Heart right ventricle (tissue), 16 donors: ENCODE measurements at regions not wholly inside any gene's neighbourhood (a gene's known extent, or its start where the extent isn't known, plus 50 kb on each side); places are given as distances from the start of the nearest gene placed in this dataset.

Source experiments
- ATAC-seq, 8 donors: fragments of 200-7000 bp; cut with Tn5 transposase; one replicate each; pipeline ENCODE4 v1.9.1; 2020; ENCODE audit warnings: mild to moderate bottlenecking in 8 of 8, moderate library complexity in 8 of 8, moderate number of reproducible peaks in 1 of 8
- DNase-seq, 2 donors: peaks; one replicate each; pipeline ENCODE4 v3.0.0-alpha.2; 2020
- H3K27ac ChIP-seq, 10 donors: fragments of 200-600 bp; sonication (generic) in 2 of 10; one replicate each; pipeline versions ENCODE4 v1.5.0 to v1.8.0; 2020 to 2022; ENCODE audit warnings: mild to moderate bottlenecking in 3 of 10
- H3K27me3 ChIP-seq, 7 donors: fragments of 200-600 bp; one replicate each; pipeline ENCODE4 v1.8.0; 2021 to 2022; ENCODE audit warnings: mild to moderate bottlenecking in 2 of 7
- H3K36me3 ChIP-seq, 9 donors: fragments of 200-600 bp; sonication (generic) in 1 of 9; one replicate each; pipeline versions ENCODE4 v1.5.0 to v1.8.0; 2020 to 2022; ENCODE audit warnings: mild to moderate bottlenecking in 2 of 9
- H3K4me1 ChIP-seq, 9 donors: fragments of 200-600 bp; sonication (generic) in 1 of 9; one replicate each; pipeline versions ENCODE4 v1.5.0 to v1.8.0; 2020 to 2022; ENCODE audit warnings: mild to moderate bottlenecking in 4 of 9
- H3K4me3 ChIP-seq, 10 donors: fragments of 200-600 bp; sonication (generic) in 2 of 10; one replicate each; pipeline versions ENCODE4 v1.5.0 to v1.8.0; 2020 to 2022; ENCODE audit warnings: mild to moderate bottlenecking in 7 of 10, moderate library complexity in 2 of 10
- H3K9me3 ChIP-seq, 11 donors: fragments of 200-600 bp in 10 of 11; sonication (generic) in 2 of 11; one replicate each; pipeline versions ENCODE4 v1.5.0 to v1.8.0; 2013 to 2022; ENCODE audit warnings: mild to moderate bottlenecking in 2 of 11, control low read depth in 1 of 11, moderate library complexity in 1 of 11
- WGBS, 2 donors: extraction: QIAGEN DNeasy Blood & Tissue Kit; methylation state at CpG; one replicate each; pipeline ENCODE4 v1.1.7; 2013; ENCODE audit warnings: inconsistent platforms in 1 of 2; 5-methylcytosine and 5-hydroxymethylcytosine counted together
- intact Hi-C, 10 donors: fragments of 100-400 bp; cut with DNase I; formaldehyde crosslinking; loops; one replicate each; pipeline versions ENCODE4 v1.11.1 to v1.14.2; 2022
- TF ChIP-seq, protein P1 (sequence below), 9 donors: fragments of 200-600 bp; sonication (generic) in 2 of 9; IDR thresholded peaks; one replicate each; pipeline versions ENCODE4 v1.5.0 to v1.8.0; 2021 to 2022; ENCODE audit warnings: antibody characterized with exemption in 9 of 9, mild to moderate bottlenecking in 5 of 9, moderate library complexity in 1 of 9
- donor health status: Arrhythmogenic right ventricular cardiomyopathy.
- donor health status: ischemic (EF 13 %, LVEDD 7.1; RV severe dilation, severe dysfunction).
- donor health status: healthy with polysubstance abuse.
- donor health status: DM: no; HTN: yes; CAD: no.
- donor health status: DM: no; HTN: no; CAD: no.
- donor health status: ischemic (EF 25% LVEDD 6.9; RV normal size, moderate dysfunction).
- donor health status: ischemic (EF 25% LVEDD 5.7; RV mildly dilated, moderate dysfunction).
- donor health status: healthy.
- donor health status: DM: yes; HTN: yes; CAD: no.
- donor health status: Ischemic cardiomyopathy.
- donor health status: ischemic (EF 35%, LVEDD 5.7; RV mildly dilated, moderate dysfunction).
- donor health status: nonischemic (EF 11% LVEDD 7.7; RV severe dilation, severe dysfunction).
- donor health status: DM: yes; HTN: yes; CAD: no.
- donor health status: PGD.
- donor health status: ischemic (EF 29% LVEDD 5.4; RV normal size, mild dysfunction).
- donor health status: nonischemic (EF 23%, LVEDD 6.1; RV moderate dilation, normal function).

DNA sequence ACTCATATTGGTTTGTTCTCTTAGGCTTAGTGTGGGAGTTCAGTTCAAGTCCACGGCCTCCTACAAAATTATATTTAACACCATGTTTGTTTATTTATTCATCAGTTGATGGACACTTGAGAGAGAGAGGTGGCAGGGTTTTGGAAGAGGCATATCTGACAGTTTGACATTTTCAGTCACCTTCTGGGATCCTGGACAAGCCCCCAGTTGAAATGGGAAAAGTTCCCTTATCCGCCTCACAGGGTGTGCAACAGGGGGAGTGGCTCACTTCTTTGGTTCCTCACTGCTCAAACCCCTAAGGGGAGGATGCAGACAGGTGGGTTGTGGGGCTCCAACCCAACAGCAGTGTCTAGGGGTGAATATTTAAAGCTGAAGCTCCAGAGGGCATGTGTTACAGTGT, 52.3 kb upstream of the TNFSF18 start:
- WGBS, 2 donors: 97 to 100% methylated on average over 2 of the region's 2 CpGs

DNA sequence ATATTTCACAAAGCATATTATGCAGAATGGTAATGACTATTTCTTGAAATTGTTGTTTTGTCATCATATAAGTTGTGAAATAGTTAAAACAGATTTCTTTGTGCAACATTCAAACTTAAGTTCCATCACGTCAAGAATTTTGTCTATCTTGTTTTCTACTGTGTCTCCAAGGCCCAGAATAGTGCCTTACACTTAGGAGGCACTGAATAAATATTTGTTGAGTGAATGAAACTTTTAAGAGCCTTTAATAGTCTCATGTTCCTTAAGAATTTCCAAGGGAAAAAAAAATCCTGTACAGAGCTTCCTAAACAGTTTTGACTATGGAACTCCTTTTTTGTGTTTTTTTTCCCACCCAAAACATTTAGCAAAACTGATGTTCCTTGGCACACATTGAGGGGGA, 50.8 kb upstream of the TNFSF18 start:
- ATAC-seq (no peak), DNase-seq (no peak)
- Histone ChIP-seq H3K4me1 (no peaks in the 10 kb centered on the region), H3K27ac (no peak overlapping the region), H3K4me3 (no peak overlapping the region), H3K27me3 (no peaks in the 10 kb centered on the region), H3K9me3 (peaks cover 0 to 25% (median 16%) of the 10 kb centered on the region in 11 donors), H3K36me3 (no peaks in the 10 kb centered on the region)
- intact Hi-C loops: no loop called here
- WGBS, 2 donors: 67 to 69% methylated on average over 1 of the region's 1 CpG
- TF ChIP-seq, protein P1, sequence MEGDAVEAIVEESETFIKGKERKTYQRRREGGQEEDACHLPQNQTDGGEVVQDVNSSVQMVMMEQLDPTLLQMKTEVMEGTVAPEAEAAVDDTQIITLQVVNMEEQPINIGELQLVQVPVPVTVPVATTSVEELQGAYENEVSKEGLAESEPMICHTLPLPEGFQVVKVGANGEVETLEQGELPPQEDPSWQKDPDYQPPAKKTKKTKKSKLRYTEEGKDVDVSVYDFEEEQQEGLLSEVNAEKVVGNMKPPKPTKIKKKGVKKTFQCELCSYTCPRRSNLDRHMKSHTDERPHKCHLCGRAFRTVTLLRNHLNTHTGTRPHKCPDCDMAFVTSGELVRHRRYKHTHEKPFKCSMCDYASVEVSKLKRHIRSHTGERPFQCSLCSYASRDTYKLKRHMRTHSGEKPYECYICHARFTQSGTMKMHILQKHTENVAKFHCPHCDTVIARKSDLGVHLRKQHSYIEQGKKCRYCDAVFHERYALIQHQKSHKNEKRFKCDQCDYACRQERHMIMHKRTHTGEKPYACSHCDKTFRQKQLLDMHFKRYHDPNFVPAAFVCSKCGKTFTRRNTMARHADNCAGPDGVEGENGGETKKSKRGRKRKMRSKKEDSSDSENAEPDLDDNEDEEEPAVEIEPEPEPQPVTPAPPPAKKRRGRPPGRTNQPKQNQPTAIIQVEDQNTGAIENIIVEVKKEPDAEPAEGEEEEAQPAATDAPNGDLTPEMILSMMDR (IDR thresholded peaks at IDR 0.05): no peak

More for the DNA sequence above, 52.3 kb upstream of the TNFSF18 start:
- H3K9me3 ChIP-seq: peaks cover 0 to 34% (median 16%) of the 10 kb centered on the region in 11 donors
- H3K36me3 ChIP-seq: no peaks in the 10 kb centered on the region
- H3K27ac ChIP-seq: no peak overlapping the region
- intact Hi-C loops: no loop called here
- TF ChIP-seq, protein P1 (IDR thresholded peaks at IDR 0.05): no peak
- no peaks in the 10 kb centered on the region for H3K4me1 ChIP-seq
- DNase-seq: no peak
- no peak overlapping the region for H3K4me3 ChIP-seq
- ATAC-seq: no peak
- H3K27me3 ChIP-seq: no peaks in the 10 kb centered on the region

DNA sequence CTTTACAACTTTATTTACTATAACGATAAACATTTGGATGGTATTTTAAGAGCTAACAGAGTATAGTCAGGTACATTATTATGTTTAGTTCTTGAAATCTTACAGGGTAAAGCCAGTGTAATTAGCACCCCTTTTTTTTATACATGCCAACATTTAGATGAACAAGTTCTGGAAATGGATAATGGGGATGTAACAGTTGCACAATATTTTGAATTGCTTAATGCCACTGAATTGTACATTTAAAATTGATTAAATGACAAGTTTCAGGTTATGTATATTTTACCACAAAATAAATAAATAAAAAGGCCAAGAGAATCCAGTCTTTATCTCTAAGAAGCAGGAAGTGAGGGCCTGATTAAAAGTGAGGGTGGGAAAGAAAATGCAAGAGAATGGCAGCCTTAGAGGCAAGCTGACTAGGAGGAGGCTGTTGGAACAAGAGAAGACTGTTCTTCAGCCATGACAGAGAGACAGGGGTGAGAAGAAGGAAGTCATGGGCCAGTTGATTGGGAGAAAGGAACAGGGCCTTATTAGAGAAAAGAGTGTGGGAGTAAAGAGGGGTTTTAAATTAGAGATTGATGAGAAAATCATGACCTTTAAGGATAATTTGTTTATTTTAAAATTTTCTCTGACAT, 49.9 kb upstream of the TNFSF18 start:
- no peaks in the 10 kb centered on the region for H3K4me1 ChIP-seq
- WGBS, 2 donors: 98% methylated on average over 1 of the region's 1 CpG
- no peak overlapping the region for H3K27ac ChIP-seq
- ATAC-seq (no peak), DNase-seq (no peak)
- H3K4me3 ChIP-seq: no peak overlapping the region
- no peaks in the 10 kb centered on the region for H3K27me3 ChIP-seq
- H3K36me3 ChIP-seq: no peaks in the 10 kb centered on the region
- intact Hi-C loops: no loop called here
- peaks cover 0 to 25% (median 16%) of the 10 kb centered on the region in 11 donors for H3K9me3 ChIP-seq
- TF ChIP-seq, protein P1 (IDR thresholded peaks at IDR 0.05): no peak
